Caco-2 (cell line): ENCODE measurements at regions not wholly inside any gene's neighbourhood (a gene's known extent, or its start where the extent isn't known, plus 50 kb on each side); places are given as distances from the start of the nearest gene placed in this dataset.

Experiments
- BruUV-seq: library from RNA; stranded (reverse); fragments of 400-500 nt; replicated peaks from 2 replicates; lab custom pipeline; 2021; lab: Mats Ljungman, UMichigan
- CTCF ChIA-PET: fragments of 300-600 bp; sonication (Branson Sonifier 250); formaldehyde crosslinking; loops from one replicate; lab custom pipeline; 2022; ENCODE audit warnings: antibody characterized with exemption; lab: Charles Lee
- POLR2A ChIA-PET: fragments of 300-600 bp; sonication (Branson Sonifier 250); formaldehyde crosslinking; loops from one replicate; lab custom pipeline; 2022; ENCODE audit warnings: antibody characterized with exemption; lab: Charles Lee
- DNase-seq, 2 experiments: peaks; one replicate each; pipeline versions ENCODE4 v3.0.0 to v3.0.0-alpha.2; 2020 to 2022
- H3K27me3 ChIP-seq: replicated peaks from 2 replicates; pipeline ENCODE4 v1.6.0; 2011; ENCODE audit warnings: low read length; ENCODE audit not compliant: control insufficient read depth, insufficient read depth
- H3K36me3 ChIP-seq: 2 replicates; pipeline ENCODE4 v1.5.1; 2011; ENCODE audit warnings: low read length; ENCODE audit not compliant: control insufficient read depth, insufficient read depth
- H3K4me1 ChIP-seq: fragments of 250-450 bp; sonication (Bioruptor Pico); 2 replicates; pipeline ENCODE4 v1.5.1; 2020; ENCODE audit warnings: mild to moderate bottlenecking
- H3K4me3 ChIP-seq: 2 replicates; pipeline ENCODE4 v1.5.1; 2011; ENCODE audit warnings: low read depth, mild to moderate bottlenecking, control low read depth, low read length
- H3K9me3 ChIP-seq: fragments of 250-450 bp; sonication (Bioruptor Pico); 2 replicates; pipeline ENCODE4 v1.5.1; 2020; ENCODE audit warnings: mild to moderate bottlenecking, moderate library complexity
- H3K27ac Mint-ChIP-seq: one replicate; pipeline ENCODE4 v1.8.0; 2022; ENCODE audit warnings: mixed read lengths; ENCODE audit not compliant: unreplicated experiment
- H3K27me3 Mint-ChIP-seq: one replicate; pipeline ENCODE4 v1.8.0; 2022; ENCODE audit warnings: mixed read lengths; ENCODE audit not compliant: insufficient read depth, unreplicated experiment
- H3K36me3 Mint-ChIP-seq: one replicate; pipeline ENCODE4 v1.8.0; 2022; ENCODE audit warnings: mild to moderate bottlenecking, mixed read lengths; ENCODE audit not compliant: insufficient read depth, unreplicated experiment
- H3K4me1 Mint-ChIP-seq: one replicate; pipeline ENCODE4 v1.8.0; 2022; ENCODE audit warnings: low read depth, mixed read lengths; ENCODE audit not compliant: unreplicated experiment
- H3K4me3 Mint-ChIP-seq: one replicate; pipeline ENCODE4 v1.8.0; 2022; ENCODE audit warnings: mild to moderate bottlenecking, moderate library complexity, mixed read lengths; ENCODE audit not compliant: unreplicated experiment
- H3K9me3 Mint-ChIP-seq: one replicate; pipeline ENCODE4 v1.8.0; 2022; ENCODE audit warnings: mixed read lengths; ENCODE audit not compliant: unreplicated experiment
- intact Hi-C: fragments of 100-400 bp; cut with micrococcal nuclease; formaldehyde crosslinking; loops from one replicate; pipeline ENCODE4 v1.10.0; 2022; ENCODE audit not compliant: unreplicated experiment
- TF ChIP-seq, protein P1 (sequence below), 2 experiments: fragments of 200-600 bp in 1 of 2; IDR thresholded peaks; 1 replicate in 1 of 2; 2 replicates in 1 of 2; pipeline versions ENCODE4 v1.5.1 to v1.8.0; 2011 to 2022; ENCODE audit warnings: antibody characterized with exemption in 1 of 2, control low read depth in 1 of 2, inconsistent platforms in 1 of 2, low read depth in 1 of 2, low read length in 1 of 2, mild to moderate bottlenecking in 1 of 2, moderate library complexity in 1 of 2; ENCODE audit not compliant: insufficient read depth in 1 of 2, severe bottlenecking in 1 of 2, unreplicated experiment in 1 of 2

DNA sequence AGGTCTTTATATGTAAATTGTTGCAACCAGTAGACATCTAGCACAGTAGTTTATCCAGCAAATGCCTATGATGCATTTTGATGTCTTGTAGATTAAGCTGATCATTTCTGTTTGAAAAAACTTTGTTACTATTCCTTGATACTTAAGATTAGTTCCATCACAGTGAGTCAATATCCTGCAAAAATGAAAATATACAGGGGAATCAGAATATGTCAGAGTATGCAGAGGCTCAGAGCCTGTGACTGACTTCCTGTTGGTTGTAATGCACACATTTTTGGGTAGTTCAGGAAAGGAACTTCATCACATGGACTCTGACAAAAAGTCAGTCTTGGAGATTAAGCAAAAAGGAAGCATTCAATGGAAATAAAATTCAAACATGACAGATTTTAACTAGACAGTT is 815.5 kb downstream of the FAT4 start:
- CTCF ChIA-PET: no interaction called here
- Mint-ChIP-seq H3K4me1 (no peaks in the 10 kb centered on the region), H3K27ac (no peak overlapping the region), H3K36me3 (no peaks in the 10 kb centered on the region), H3K27me3 (no peaks in the 10 kb centered on the region), H3K4me3 (no peak overlapping the region), H3K9me3 (peaks cover 4% of the 10 kb centered on the region)
- POLR2A ChIA-PET: no interaction called here
- BruUV-seq: no TSS peak
- Histone ChIP-seq H3K36me3 (no peaks in the 10 kb centered on the region), H3K4me1 (no peaks in the 10 kb centered on the region), H3K9me3 (no peaks in the 10 kb centered on the region), H3K27me3 (no peaks in the 10 kb centered on the region), H3K4me3 (no peak overlapping the region)
- no peak for DNase-seq
- TF ChIP-seq, protein P1, sequence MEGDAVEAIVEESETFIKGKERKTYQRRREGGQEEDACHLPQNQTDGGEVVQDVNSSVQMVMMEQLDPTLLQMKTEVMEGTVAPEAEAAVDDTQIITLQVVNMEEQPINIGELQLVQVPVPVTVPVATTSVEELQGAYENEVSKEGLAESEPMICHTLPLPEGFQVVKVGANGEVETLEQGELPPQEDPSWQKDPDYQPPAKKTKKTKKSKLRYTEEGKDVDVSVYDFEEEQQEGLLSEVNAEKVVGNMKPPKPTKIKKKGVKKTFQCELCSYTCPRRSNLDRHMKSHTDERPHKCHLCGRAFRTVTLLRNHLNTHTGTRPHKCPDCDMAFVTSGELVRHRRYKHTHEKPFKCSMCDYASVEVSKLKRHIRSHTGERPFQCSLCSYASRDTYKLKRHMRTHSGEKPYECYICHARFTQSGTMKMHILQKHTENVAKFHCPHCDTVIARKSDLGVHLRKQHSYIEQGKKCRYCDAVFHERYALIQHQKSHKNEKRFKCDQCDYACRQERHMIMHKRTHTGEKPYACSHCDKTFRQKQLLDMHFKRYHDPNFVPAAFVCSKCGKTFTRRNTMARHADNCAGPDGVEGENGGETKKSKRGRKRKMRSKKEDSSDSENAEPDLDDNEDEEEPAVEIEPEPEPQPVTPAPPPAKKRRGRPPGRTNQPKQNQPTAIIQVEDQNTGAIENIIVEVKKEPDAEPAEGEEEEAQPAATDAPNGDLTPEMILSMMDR (IDR thresholded peaks at IDR 0.05; ENCODE audit: insufficient read depth in 1 of 2, low read depth in 1 of 2, low read length in 1 of 2, severe bottlenecking in 1 of 2, unreplicated experiment in 1 of 2): no peak
- intact Hi-C loops: no loop called here

- Mint-ChIP-seq H3K36me3 (no peaks in the 10 kb centered on the region), H3K27me3 (no peaks in the 10 kb centered on the region), H3K27ac (no peak overlapping the region), H3K4me1 (no peaks in the 10 kb centered on the region), H3K9me3 (peaks cover 9% of the 10 kb centered on the region), H3K4me3 (no peak overlapping the region)
- no peaks in the 10 kb centered on the region for H3K9me3 ChIP-seq
- no peak overlapping the region for H3K4me3 ChIP-seq
- POLR2A ChIA-PET: no interaction called here
- TF ChIP-seq, protein P1 (IDR thresholded peaks at IDR 0.05; ENCODE audit: insufficient read depth in 1 of 2, low read depth in 1 of 2, low read length in 1 of 2, severe bottlenecking in 1 of 2, unreplicated experiment in 1 of 2): no peak
- H3K36me3 ChIP-seq: no peaks in the 10 kb centered on the region
- no peak for DNase-seq
- no TSS peak for BruUV-seq
- intact Hi-C loops: no loop called here
- no peaks in the 10 kb centered on the region for H3K27me3 ChIP-seq
- CTCF ChIA-PET: no interaction called here
- H3K4me1 ChIP-seq: no peaks in the 10 kb centered on the region
Observed at GRCh38 chr4:126136922-126137781, 822.4 kb downstream of the FAT4 start.

DNA sequence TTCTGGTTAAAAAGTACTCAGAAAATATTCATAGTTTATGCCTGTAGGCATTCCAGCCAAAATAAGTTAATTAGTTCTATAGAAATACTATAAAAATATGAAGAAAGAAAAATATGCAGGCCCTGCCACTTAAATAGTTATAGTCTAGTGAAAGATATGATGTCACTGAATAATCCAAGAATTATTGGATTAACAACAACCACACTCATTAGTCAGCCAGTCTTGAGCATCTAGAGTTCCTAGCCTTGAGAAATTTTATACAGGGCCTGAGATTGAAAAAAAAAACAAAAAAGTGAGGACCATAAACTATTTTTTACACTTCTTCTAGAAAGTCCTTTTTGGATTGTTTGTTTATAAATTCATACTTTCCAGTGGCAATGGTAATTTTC is 823.0 kb downstream of the FAT4 start:
- H3K27ac Mint-ChIP-seq: no peak overlapping the region
- Histone ChIP-seq H3K9me3 (no peaks in the 10 kb centered on the region), H3K4me1 (no peaks in the 10 kb centered on the region), H3K27me3 (no peaks in the 10 kb centered on the region), H3K4me3 (no peak overlapping the region), H3K36me3 (no peaks in the 10 kb centered on the region)
- intact Hi-C loops: no loop called here
- TF ChIP-seq, protein P1 (IDR thresholded peaks at IDR 0.05; ENCODE audit: insufficient read depth in 1 of 2, low read depth in 1 of 2, low read length in 1 of 2, severe bottlenecking in 1 of 2, unreplicated experiment in 1 of 2): no peak
- BruUV-seq: no TSS peak
- H3K9me3 Mint-ChIP-seq: peaks cover 9% of the 10 kb centered on the region
- no peak for DNase-seq
- CTCF ChIA-PET: no interaction called here
- POLR2A ChIA-PET: no interaction called here
- H3K36me3 Mint-ChIP-seq: no peaks in the 10 kb centered on the region
- H3K27me3 Mint-ChIP-seq: no peaks in the 10 kb centered on the region
- no peak overlapping the region for H3K4me3 Mint-ChIP-seq
- H3K4me1 Mint-ChIP-seq: no peaks in the 10 kb centered on the region
